ENCODE measurements at regions not wholly inside any gene's neighbourhood (a gene's known extent, or its start where the extent isn't known, plus 50 kb on each side); places are given as distances from the start of the nearest gene placed in this dataset.

- Histone ChIP-seq H3K4me3 (ENCODE audit: insufficient read depth, low read depth, low read length) (no peak overlapping the region), H2AK5ac (ENCODE audit: low read depth, low read length) (no peak overlapping the region), H3K9me1 (ENCODE audit: insufficient read depth, low read length) (no peaks in the 10 kb centered on the region), H4K91ac (ENCODE audit: insufficient read depth, low read depth, low read length) (no peak overlapping the region), H3K14ac (replicated peaks; ENCODE audit: low read depth, low read length) (no peak overlapping the region), H3K4ac (ENCODE audit: low read depth, low read length) (no peak overlapping the region), H4K20me1 (ENCODE audit: insufficient read depth, low read length) (no peaks in the 10 kb centered on the region), H2AFZ (replicated peaks; ENCODE audit: low read length, poor library complexity) (no peak overlapping the region), H4K5ac (ENCODE audit: low read depth, low read length) (no peak overlapping the region), H3K36me3 (ENCODE audit: control insufficient read depth, insufficient read depth, low read length) (no peaks in the 10 kb centered on the region), H3K27me3 (ENCODE audit: control insufficient read depth, insufficient read depth, low read length) (no peaks in the 10 kb centered on the region), H2BK120ac (ENCODE audit: low read depth, low read length) (no peak overlapping the region), H2BK5ac (ENCODE audit: low read depth, low read length, poor library complexity, severe bottlenecking) (no peak overlapping the region), H3K27ac (ENCODE audit: insufficient read depth, low read length) (no peak overlapping the region), H3K4me1 (ENCODE audit: control insufficient read depth, insufficient read depth, low read length) (no peaks in the 10 kb centered on the region), H2BK20ac (ENCODE audit: low read depth, low read length) (no peak overlapping the region), H3K79me1 (ENCODE audit: low read depth in 1 of 2, low read length in 2 of 2) (no peaks in the 10 kb centered on the region), H4K8ac (ENCODE audit: low read depth in 2 of 2, low read length in 2 of 2) (no peak overlapping the region), H3K23ac (ENCODE audit: low read depth, low read length) (no peak overlapping the region), H2AK9ac (replicated peaks; ENCODE audit: low read depth, low read length, poor library complexity) (no peak overlapping the region), H2BK15ac (ENCODE audit: low read depth, low read length) (no peak overlapping the region), H3K4me2 (ENCODE audit: low read depth, low read length) (no peak overlapping the region), H3K9ac (ENCODE audit: low read depth, low read length) (no peak overlapping the region), H3K56ac (ENCODE audit: extremely low read depth, insufficient read depth, low read length) (no peak overlapping the region), H3K9me3 (ENCODE audit: control insufficient read depth, insufficient read depth, low read length) (peaks cover 3% of the 10 kb centered on the region; the same call in 1 of the 2 replicates), H3K18ac (ENCODE audit: low read depth, low read length) (no peak overlapping the region)
- ATAC-seq (ENCODE audit: low read depth) (no peak), DNase-seq (no peak)
- dilution Hi-C loops (cut with HindIII; ENCODE audit: low sequenced_read_pairs, unreplicated experiment) (no loop called here), in situ Hi-C loops (cut with MboI; ENCODE audit: low sequenced_read_pairs) (no loop called here), intact Hi-C loops (cut with micrococcal nuclease) (no loop called here)
- POLR2A ChIA-PET (ENCODE audit: unreplicated experiment) = no interaction called here
- TF ChIP-seq SMC3 (IDR thresholded peaks at IDR 0.05; ENCODE audit: low read depth, low read length) (no peak), CEBPB (IDR thresholded peaks at IDR 0.05; ENCODE audit: low read depth, low read length) (no peak), FOS (IDR thresholded peaks at IDR 0.05; ENCODE audit: low read depth, low read length) (no peak), RAD21 (IDR thresholded peaks at IDR 0.05; ENCODE audit: low read length) (no peak), MXI1 (IDR thresholded peaks at IDR 0.05; ENCODE audit: borderline replicate concordance, low read depth, low read length) (no peak), RCOR1 (IDR thresholded peaks at IDR 0.05; ENCODE audit: insufficient replicate concordance, low read length) (no peak), MAZ (IDR thresholded peaks at IDR 0.05; ENCODE audit: borderline replicate concordance, low read depth, low read length) (no peak), NFE2L2 (IDR thresholded peaks at IDR 0.05; ENCODE audit: low read depth, low read length) (no peak), ELK1 (IDR thresholded peaks at IDR 0.05; ENCODE audit: borderline replicate concordance, low read depth, low read length) (no peak), USF2 (IDR thresholded peaks at IDR 0.05; ENCODE audit: low read depth, low read length) (no peak), MAFK (IDR thresholded peaks at IDR 0.05; ENCODE audit: low read depth, low read length) (no peak), CHD1 (IDR thresholded peaks at IDR 0.05; ENCODE audit: low read depth, low read length) (no peak), POLR2A (IDR thresholded peaks at IDR 0.05; ENCODE audit: low read depth, low read length) (no peak), CTCF (conservative IDR thresholded peaks at IDR 0.05; ENCODE audit: low read depth, low read length) (no peak), BHLHE40 (IDR thresholded peaks at IDR 0.05; ENCODE audit: low read depth, low read length) (no peak), RFX5 (IDR thresholded peaks at IDR 0.05; ENCODE audit: low read depth, low read length) (no peak)
- no CpG with 5 or more reads among the region's 2 CpGs for WGBS, 2 experiments (ENCODE audit: extremely low coverage in 2 of 2, insufficient read length in 1 of 2)
- BruUV-seq (replicated peaks) = no TSS peak
- CTCF ChIA-PET = interaction anchor here (0.6 kb wide), 1 partner anchor 81 kb away, joined by 3 read pairs; no protein-coding TSS in a partner anchor
Measured at GRCh38 chr6:40159865-40160264, 225.6 kb upstream of the MOCS1 start.

Measured in IMR-90 (cell line).